ENCODE measurements at regions not wholly inside any gene's neighbourhood (a gene's known extent, or its start where the extent isn't known, plus 50 kb on each side); places are given as distances from the start of the nearest gene placed in this dataset.
A peak's percentile ranks its signal among the peaks of the same experiment; 100 is the strongest.

DNA sequence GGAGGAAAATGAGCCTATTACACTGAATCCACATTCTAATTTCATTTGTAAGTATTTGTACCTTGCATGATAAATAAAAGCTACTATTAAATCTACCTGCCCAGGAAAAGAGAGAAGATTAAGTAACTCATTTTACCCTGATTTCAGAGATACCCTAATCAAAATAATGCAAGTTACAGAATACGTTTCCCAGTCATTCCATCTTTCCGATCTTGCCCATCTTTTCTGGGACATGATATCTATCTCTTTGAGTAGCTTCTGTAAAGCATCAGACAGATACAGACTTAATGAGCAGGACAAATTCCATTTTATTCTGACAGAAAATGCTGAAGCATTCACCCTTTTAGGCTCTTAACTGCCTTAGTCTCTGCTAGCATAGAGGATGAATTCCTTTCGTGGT, 56.6 kb downstream of the SPRY2 start:
- DNase-seq: no peak

GRCh38 chr13:80278706-80279105, 62.2 kb downstream of the SPRY2 start:
- no peak for DNase-seq

GRCh38 chr13:80276371-80277289, 64.3 kb downstream of the SPRY2 start:
- peak; percentile 67 to 83 for DNase-seq

DNA sequence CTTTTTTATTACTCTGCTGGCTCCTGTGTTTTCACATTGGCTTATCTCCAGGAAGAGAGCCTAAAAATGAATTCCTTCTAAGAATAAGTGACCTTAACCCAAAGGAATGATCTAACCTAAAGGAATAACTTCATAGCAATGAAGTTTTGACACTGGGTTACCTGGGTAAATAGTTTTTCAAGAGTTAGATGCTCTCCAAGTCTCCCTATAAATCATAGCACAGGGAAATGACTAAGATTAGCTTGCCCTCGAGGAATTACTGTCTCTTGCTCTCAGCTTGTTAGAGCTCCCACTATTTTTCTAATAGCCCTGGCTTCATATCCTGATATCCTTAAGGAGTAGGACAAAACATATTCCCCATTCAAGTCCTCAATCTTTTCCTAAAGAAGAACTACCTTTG, 66.3 kb downstream of the SPRY2 start:
- DNase-seq: no peak

GRCh38 chr13:80273718-80274117, 67.2 kb downstream of the SPRY2 start:
- DNase-seq: no peak

DNA sequence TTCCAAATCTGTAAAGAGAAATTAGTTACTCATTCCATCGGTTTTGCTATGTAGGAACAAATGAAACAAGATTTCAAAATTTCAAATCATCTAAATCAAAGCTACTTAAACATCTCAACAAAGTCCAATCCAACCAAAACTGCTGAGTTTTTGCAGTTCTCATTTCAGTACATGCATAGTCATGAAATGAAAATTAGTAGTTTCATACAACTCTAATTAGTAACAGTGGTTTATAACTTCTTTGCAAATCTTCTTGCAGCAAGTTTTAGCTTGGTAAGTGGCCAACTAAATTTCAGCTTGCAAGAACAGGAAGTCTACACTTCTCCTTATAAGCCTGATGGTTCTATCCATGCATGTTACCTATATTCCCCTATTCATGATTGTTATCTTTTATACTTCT, 75.6 kb downstream of the SPRY2 start:
- DNase-seq: no peak

GRCh38 chr13:80263745-80264513, 77.0 kb downstream of the SPRY2 start:
- no peak for DNase-seq

GRCh38 chr13:80262051-80262695, 78.8 kb downstream of the SPRY2 start:
- no peak for DNase-seq

- DNase-seq: no peak
These were observed 81.8 kb downstream of the SPRY2 start for GRCh38 chr13:80259159-80259558.

DNA sequence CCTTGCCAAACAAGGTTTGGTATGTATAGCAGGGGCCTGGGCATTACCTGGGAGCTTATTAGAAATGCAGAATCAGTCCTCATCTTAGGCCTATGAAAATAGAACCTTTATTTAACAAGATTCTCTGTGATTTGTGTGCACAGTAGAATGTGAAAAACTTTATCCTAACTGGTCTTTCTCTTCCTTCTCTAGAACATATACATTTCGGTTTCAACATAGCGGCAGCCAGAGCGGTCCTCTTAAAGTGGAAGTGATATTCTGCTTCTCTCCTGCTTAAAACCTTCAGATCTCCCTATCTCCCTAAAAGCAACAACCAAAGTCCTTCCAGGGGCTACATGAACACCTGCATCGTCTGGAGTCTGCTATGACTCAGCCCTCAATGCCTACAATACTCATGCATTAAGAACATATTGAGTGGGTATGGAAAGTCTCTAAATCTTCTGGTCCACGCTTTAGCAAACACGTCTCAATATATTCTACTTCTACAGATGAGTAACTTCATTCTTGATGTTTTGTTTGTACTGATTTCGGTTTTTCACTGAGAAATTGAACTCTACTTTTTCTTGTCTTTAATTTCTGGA, 84.5 kb downstream of the SPRY2 start:
- DNase-seq: no peak

DNA sequence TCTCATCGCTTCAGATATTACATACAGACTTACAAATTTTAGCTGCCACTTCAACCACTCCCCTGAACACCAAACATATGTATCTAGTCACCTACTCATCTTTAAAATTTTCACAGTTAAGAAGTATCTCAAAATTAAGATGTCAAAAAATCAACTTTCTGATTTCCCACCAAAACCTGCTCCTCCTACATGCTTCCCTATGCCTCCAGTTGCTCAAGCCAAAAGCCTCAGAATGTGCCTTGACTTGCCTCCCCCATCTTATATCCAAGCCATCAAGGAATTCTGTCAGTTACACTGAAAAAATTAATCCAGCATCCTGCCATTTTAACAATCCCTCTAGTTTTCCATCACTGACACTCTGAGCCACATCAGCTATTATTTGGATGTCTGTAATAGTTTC, 85.0 kb downstream of the SPRY2 start:
- DNase-seq: no peak

DNA sequence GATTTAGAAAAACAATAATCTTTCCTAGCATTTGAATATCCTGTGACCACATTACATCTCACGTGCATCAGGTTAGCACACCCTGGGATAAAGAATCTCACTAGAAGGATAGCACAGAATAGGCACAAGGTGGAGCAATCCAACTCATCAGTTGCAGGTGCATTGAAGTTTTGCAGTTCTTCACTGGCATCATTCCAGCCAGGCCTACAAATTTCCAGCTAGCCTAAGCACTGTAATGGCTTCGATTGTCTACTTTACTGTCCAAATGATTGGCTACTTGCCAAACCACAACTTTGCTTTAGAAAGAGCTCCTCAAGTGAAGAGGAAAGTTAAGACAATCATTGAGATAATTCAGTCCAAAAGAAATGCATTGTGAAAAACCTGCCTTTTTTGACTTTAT, 89.5 kb downstream of the SPRY2 start:
- DNase-seq: no peak

GRCh38 chr13:80250213-80250810, 90.6 kb downstream of the SPRY2 start:
- no peak for DNase-seq

DNA sequence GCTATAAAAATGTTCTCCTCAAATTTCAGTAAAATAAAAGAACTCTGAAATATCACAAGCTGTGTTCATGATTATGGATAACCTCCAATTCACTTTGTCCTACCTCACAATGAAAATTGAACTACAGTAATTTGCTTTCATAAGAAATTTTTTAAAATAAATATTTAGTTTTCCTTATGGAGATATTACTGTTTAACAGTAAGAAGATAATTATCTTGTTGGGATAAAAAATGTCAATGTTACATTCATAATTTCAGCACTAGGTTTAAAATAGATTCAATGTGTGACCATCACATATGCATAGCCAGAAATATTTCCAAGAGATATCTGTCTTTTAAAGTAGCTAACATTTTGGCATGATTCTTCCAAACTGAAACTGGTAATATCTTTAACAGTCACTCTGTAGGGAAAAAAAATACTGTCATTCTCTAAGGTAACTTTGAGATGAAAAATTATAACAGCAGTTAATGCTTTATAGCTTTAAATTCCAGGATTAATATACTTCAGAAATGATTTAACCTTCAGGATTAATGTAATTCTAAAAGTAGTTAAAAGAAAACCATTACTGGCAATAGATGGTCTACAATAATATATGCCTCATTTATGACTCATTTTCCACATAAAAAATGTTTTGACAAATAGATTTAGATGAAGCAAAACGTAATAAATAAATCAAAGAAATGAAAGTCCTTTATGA, 91.3 kb downstream of the SPRY2 start:
- no peak for DNase-seq

- no peak for DNase-seq
These were observed 95.7 kb downstream of the SPRY2 start for GRCh38 chr13:80245162-80245733.

GRCh38 chr13:80244574-80244973, 96.4 kb downstream of the SPRY2 start:
- DNase-seq: no peak

- no peak for DNase-seq
These were observed 98.0 kb downstream of the SPRY2 start for GRCh38 chr13:80242728-80243427.

GRCh38 chr13:80239571-80240255, 101.2 kb downstream of the SPRY2 start:
- no peak for DNase-seq

DNA sequence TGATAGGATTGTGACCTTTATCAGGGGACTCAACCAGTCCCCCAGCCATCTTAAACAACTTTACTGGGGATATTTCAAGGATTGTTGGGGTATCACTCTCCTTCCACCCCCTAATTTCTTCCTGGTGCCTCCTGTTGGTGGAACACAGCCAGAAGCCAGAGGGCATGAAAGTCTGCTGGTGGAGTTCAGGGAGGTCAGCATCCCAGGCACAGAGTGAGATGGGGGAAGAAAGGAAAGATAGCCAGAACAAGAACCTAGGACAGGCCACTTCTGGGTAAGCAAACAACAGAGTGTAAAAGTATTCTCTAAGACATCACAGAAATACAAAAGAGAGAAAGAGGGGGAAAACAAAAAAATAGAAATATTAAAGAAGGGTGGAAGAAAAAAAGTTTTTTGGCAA, 101.8 kb downstream of the SPRY2 start:
- no peak for DNase-seq

- no peak for DNase-seq
These were observed 103.3 kb downstream of the SPRY2 start for GRCh38 chr13:80237646-80238045.

GRCh38 chr13:80235967-80236302, 105.0 kb downstream of the SPRY2 start:
- no peak for DNase-seq

All from SHP77 (cell line).